DOHH2 (cell line): ENCODE measurements at regions not wholly inside any gene's neighbourhood (a gene's known extent, or its start where the extent isn't known, plus 50 kb on each side); places are given as distances from the start of the nearest gene placed in this dataset.

Experiments used
- H3F3A ChIP-seq: fragments of 200-600 bp; sonication (generic), shearing (Covaris generic); 2 replicates; pipeline ENCODE4 v1.6.0; 2016; ENCODE audit warnings: antibody characterized with exemption, mild to moderate bottlenecking; ENCODE audit not compliant: control insufficient read depth, insufficient read depth
- H3K27ac ChIP-seq: fragments of 200-600 bp; sonication (generic); 2 replicates; pipeline ENCODE4 v1.5.1; 2014; ENCODE audit warnings: low read depth, mild to moderate bottlenecking, low read length, moderate library complexity
- H3K27me3 ChIP-seq: fragments of 200-600 bp; sonication (generic); 2 replicates; pipeline ENCODE4 v1.6.1; 2014; ENCODE audit warnings: mild to moderate bottlenecking, low read length, mixed read lengths; ENCODE audit not compliant: control insufficient read depth
- H3K36me3 ChIP-seq: fragments of 200-600 bp; sonication (generic); 2 replicates; pipeline ENCODE4 v1.6.1; 2014; ENCODE audit warnings: mild to moderate bottlenecking, low read length, moderate library complexity, mixed read lengths; ENCODE audit not compliant: control insufficient read depth
- H3K4me1 ChIP-seq: fragments of 200-600 bp; sonication (generic); 2 replicates; pipeline ENCODE4 v1.6.1; 2014; ENCODE audit warnings: mild to moderate bottlenecking, low read length, mixed read lengths; ENCODE audit not compliant: control insufficient read depth
- H3K4me2 ChIP-seq: fragments of 200-600 bp; sonication (generic); 2 replicates; pipeline ENCODE4 v1.6.0; 2014; ENCODE audit warnings: mild to moderate bottlenecking, low read length, moderate library complexity
- H3K4me3 ChIP-seq: fragments of 200-600 bp; sonication (generic); 2 replicates; pipeline ENCODE4 v1.5.1; 2014; ENCODE audit warnings: mild to moderate bottlenecking, low read length, mixed read lengths
- H3K79me2 ChIP-seq: fragments of 200-600 bp; sonication (generic); 2 replicates; pipeline ENCODE4 v1.6.1; 2014; ENCODE audit warnings: mild to moderate bottlenecking, low read length, mixed read lengths; ENCODE audit not compliant: control insufficient read depth
- H3K9me2 ChIP-seq: fragments of 200-600 bp; sonication (generic); replicated peaks from 2 replicates; pipeline ENCODE4 v1.6.1; 2014; ENCODE audit warnings: mild to moderate bottlenecking, low read length, mixed read lengths; ENCODE audit not compliant: control insufficient read depth
- H3K9me3 ChIP-seq: fragments of 200-600 bp; sonication (generic); 2 replicates; pipeline ENCODE4 v1.6.1; 2014; ENCODE audit warnings: antibody characterized with exemption, low read length, mixed read lengths; ENCODE audit not compliant: control insufficient read depth, insufficient read depth
- H4K20me1 ChIP-seq: fragments of 200-600 bp; sonication (generic); 2 replicates; pipeline ENCODE4 v1.6.0; 2014; ENCODE audit warnings: low read depth, mild to moderate bottlenecking, antibody characterized with exemption, low read length, moderate library complexity; ENCODE audit not compliant: control insufficient read depth, insufficient read depth
- EZH2phosphoT487 ChIP-seq: fragments of 200-600 bp; sonication (generic); IDR thresholded peaks from 2 replicates; pipeline ENCODE4 v1.6.1; 2017; ENCODE audit warnings: borderline replicate concordance, mild to moderate bottlenecking, antibody characterized with exemption, low read length, moderate library complexity, mixed read lengths
- TF ChIP-seq, protein P1 (sequence below): fragments of 200-600 bp; sonication (generic); IDR thresholded peaks from one replicate; pipeline ENCODE4 v1.5.1; 2014; ENCODE audit warnings: antibody characterized with exemption, mild to moderate bottlenecking, low read depth, low read length; ENCODE audit not compliant: poor library complexity, severe bottlenecking

DNA sequence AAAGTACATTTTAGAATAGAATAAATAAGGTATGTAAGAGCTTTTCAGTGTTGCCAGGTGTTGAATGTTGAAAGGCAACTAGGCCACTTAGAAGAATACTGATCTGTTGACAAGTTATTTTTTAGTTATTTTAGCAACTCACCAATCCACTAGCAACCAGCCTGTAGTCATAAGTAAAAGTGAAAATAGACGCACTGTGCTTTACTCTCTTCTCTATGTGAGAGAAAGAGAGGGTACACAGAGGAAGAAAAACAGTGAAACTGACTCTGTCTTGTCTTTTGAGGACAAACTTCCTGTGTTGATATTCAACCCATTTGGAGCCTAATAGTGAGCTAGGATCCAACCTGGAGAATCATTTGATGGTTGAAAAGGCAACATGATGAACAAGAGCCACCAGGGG, 327.1 kb upstream of the GOLIM4 start:
- Histone ChIP-seq H4K20me1 (no peaks in the 10 kb centered on the region), H3K4me3 (no peak overlapping the region), H3K79me2 (no peaks in the 10 kb centered on the region), H3K4me1 (no peaks in the 10 kb centered on the region), H3K36me3 (no peaks in the 10 kb centered on the region), H3K9me3 (no peaks in the 10 kb centered on the region), H3K27ac (no peak overlapping the region), H3K9me2 (no peaks in the 10 kb centered on the region), H3F3A (no peaks in the 10 kb centered on the region), H3K4me2 (no peak overlapping the region), H3K27me3 (no peaks in the 10 kb centered on the region)
- TF ChIP-seq, protein P1, sequence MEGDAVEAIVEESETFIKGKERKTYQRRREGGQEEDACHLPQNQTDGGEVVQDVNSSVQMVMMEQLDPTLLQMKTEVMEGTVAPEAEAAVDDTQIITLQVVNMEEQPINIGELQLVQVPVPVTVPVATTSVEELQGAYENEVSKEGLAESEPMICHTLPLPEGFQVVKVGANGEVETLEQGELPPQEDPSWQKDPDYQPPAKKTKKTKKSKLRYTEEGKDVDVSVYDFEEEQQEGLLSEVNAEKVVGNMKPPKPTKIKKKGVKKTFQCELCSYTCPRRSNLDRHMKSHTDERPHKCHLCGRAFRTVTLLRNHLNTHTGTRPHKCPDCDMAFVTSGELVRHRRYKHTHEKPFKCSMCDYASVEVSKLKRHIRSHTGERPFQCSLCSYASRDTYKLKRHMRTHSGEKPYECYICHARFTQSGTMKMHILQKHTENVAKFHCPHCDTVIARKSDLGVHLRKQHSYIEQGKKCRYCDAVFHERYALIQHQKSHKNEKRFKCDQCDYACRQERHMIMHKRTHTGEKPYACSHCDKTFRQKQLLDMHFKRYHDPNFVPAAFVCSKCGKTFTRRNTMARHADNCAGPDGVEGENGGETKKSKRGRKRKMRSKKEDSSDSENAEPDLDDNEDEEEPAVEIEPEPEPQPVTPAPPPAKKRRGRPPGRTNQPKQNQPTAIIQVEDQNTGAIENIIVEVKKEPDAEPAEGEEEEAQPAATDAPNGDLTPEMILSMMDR, result no peak
- no peak for TF ChIP-seq EZH2phosphoT487

DNA sequence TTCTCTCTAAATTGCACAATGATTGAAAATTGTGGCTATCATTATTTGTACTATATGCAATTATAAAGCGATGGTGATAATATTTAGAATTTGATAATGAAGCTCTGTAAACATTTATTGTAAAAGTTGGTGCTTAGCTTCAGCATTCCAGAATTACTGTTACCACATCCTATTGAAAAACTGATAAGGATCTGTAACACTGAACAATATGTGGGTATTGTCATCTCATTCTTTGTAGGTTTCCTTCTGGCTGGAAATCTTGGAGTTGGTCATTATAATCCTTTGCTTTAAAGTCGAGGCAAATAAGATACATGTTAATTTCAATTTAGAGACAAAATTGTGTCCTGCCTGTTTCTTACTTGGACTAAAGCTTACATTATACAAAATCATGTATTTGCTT, 323.4 kb upstream of the GOLIM4 start:
- Histone ChIP-seq H3K4me1 (no peaks in the 10 kb centered on the region), H3F3A (no peaks in the 10 kb centered on the region), H3K9me3 (no peaks in the 10 kb centered on the region), H4K20me1 (no peaks in the 10 kb centered on the region), H3K9me2 (no peaks in the 10 kb centered on the region), H3K4me2 (no peak overlapping the region), H3K27me3 (no peaks in the 10 kb centered on the region), H3K36me3 (no peaks in the 10 kb centered on the region), H3K27ac (no peak overlapping the region), H3K4me3 (no peak overlapping the region), H3K79me2 (no peaks in the 10 kb centered on the region)
- no peak for TF ChIP-seq EZH2phosphoT487
- TF ChIP-seq, protein P1, result no peak

GRCh38 chr3:168417016-168417415, 321.3 kb upstream of the GOLIM4 start:
- Histone ChIP-seq H3K4me3 (no peak overlapping the region), H4K20me1 (no peaks in the 10 kb centered on the region), H3K27me3 (no peaks in the 10 kb centered on the region), H3K9me3 (no peaks in the 10 kb centered on the region), H3K36me3 (no peaks in the 10 kb centered on the region), H3K9me2 (no peaks in the 10 kb centered on the region), H3K79me2 (no peaks in the 10 kb centered on the region), H3K27ac (no peak overlapping the region), H3K4me2 (no peak overlapping the region), H3F3A (no peaks in the 10 kb centered on the region), H3K4me1 (no peaks in the 10 kb centered on the region)
- TF ChIP-seq, protein P1, result no peak
- TF ChIP-seq EZH2phosphoT487, result no peak

DNA sequence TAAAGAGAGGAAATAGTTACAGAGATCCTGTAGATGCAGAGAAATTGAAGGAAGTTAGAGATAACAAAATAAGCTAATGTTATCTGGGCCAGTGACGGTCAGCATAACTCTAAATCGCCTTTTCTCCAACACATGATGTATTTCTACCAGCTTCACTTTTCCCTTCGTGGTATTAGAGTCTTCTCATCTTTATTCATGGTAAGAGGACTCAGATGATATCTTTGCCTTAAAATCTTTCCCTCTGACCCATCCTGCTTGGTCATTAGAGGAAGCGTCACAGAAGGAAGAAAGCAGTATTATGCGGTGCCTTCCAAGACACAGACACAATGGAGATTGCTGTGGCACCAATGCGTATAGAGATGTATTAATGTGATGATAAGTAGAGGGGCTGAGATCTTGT, 320.7 kb upstream of the GOLIM4 start:
- no peaks in the 10 kb centered on the region for H4K20me1 ChIP-seq
- H3K4me1 ChIP-seq, result no peaks in the 10 kb centered on the region
- no peaks in the 10 kb centered on the region for H3K36me3 ChIP-seq
- no peaks in the 10 kb centered on the region for H3K9me2 ChIP-seq
- H3K27ac ChIP-seq, result no peak overlapping the region
- H3K4me3 ChIP-seq, result no peak overlapping the region
- no peaks in the 10 kb centered on the region for H3F3A ChIP-seq
- no peaks in the 10 kb centered on the region for H3K9me3 ChIP-seq
- H3K79me2 ChIP-seq, result no peaks in the 10 kb centered on the region
- no peak overlapping the region for H3K4me2 ChIP-seq
- TF ChIP-seq EZH2phosphoT487, result no peak
- TF ChIP-seq, protein P1, result no peak
- H3K27me3 ChIP-seq, result no peaks in the 10 kb centered on the region
